ENCODE measurements at regions not wholly inside any gene's neighbourhood (a gene's known extent, or its start where the extent isn't known, plus 50 kb on each side); places are given as distances from the start of the nearest gene placed in this dataset.

- Histone ChIP-seq H3K36me3 (ENCODE audit: control insufficient read depth, insufficient read depth, low read length) (no peaks in the 10 kb centered on the region), H3K4me1 (ENCODE audit: control insufficient read depth, insufficient read depth, low read length) (no peaks in the 10 kb centered on the region), H3K9ac (ENCODE audit: low read length) (no peak overlapping the region), H3K4me3 (ENCODE audit: low read length) (no peak overlapping the region), H3K27ac (ENCODE audit: low read depth, low read length) (no peak overlapping the region), H3K27me3 (ENCODE audit: control insufficient read depth, insufficient read depth, low read length) (no peaks in the 10 kb centered on the region)
Measured at GRCh38 chr6:153862139-153862538, 176.9 kb upstream of the OPRM1 start.

- Histone ChIP-seq H3K27ac (ENCODE audit: low read depth, low read length) (no peak overlapping the region), H3K36me3 (ENCODE audit: control insufficient read depth, insufficient read depth, low read length) (no peaks in the 10 kb centered on the region), H3K4me3 (ENCODE audit: low read length) (no peak overlapping the region), H3K9ac (ENCODE audit: low read length) (no peak overlapping the region), H3K27me3 (ENCODE audit: control insufficient read depth, insufficient read depth, low read length) (no peaks in the 10 kb centered on the region), H3K4me1 (ENCODE audit: control insufficient read depth, insufficient read depth, low read length) (no peaks in the 10 kb centered on the region)
Measured at GRCh38 chr6:153858529-153858928, 180.5 kb upstream of the OPRM1 start.

DNA sequence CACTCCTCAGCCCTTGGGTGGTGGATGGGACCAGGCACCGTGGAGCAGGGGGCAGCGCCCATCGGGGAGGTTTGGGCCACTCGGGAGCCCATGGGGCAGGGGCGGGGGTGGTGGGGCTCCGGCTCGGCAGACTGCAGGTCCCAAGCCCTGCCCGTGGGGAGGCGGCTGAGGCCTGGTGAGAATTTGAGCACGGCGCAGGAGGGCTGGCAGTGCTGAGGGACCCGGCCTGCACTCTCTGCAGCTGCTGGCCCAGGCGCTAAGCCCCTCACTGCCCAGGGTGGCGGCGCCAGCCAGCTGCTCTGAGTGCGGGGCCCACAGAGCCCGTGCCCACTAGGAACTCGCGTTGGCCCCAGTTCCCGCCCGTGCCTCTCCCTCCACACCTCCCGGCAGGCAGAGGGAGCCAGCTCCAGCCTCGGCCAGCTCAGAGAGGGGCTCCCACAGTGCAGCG lies 182.1 kb upstream of the OPRM1 start:
- Histone ChIP-seq H3K4me1 (ENCODE audit: control insufficient read depth, insufficient read depth, low read length) (no peaks in the 10 kb centered on the region), H3K36me3 (ENCODE audit: control insufficient read depth, insufficient read depth, low read length) (no peaks in the 10 kb centered on the region), H3K4me3 (ENCODE audit: low read length) (no peak overlapping the region), H3K27me3 (ENCODE audit: control insufficient read depth, insufficient read depth, low read length) (no peaks in the 10 kb centered on the region), H3K27ac (ENCODE audit: low read depth, low read length) (no peak overlapping the region), H3K9ac (ENCODE audit: low read length) (no peak overlapping the region)

DNA sequence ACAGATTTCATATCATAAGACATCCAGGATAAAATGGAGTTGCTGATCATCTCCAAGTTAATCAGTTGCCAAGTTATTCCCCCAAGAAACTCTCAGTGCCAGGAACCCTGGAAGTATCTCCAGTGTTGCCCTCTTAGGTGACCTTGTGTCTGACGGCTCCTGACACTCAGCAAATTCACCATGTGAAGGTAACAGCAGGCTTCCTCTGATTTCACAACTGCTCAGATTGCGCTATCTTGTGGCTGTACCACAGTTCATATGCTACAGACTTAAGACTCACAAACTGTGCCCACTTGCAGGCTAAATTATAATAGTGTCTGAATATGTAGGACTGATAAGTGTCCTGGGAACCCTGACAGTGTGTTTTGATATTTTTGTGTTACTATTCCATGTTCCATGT lies 186.6 kb upstream of the OPRM1 start:
- no peaks in the 10 kb centered on the region for H3K27me3 ChIP-seq (ENCODE audit: control insufficient read depth, insufficient read depth, low read length)
- no peaks in the 10 kb centered on the region for H3K4me1 ChIP-seq (ENCODE audit: control insufficient read depth, insufficient read depth, low read length)
- H3K4me3 ChIP-seq (ENCODE audit: low read length), result no peak overlapping the region
- no peak overlapping the region for H3K9ac ChIP-seq (ENCODE audit: low read length)
- H3K36me3 ChIP-seq (ENCODE audit: control insufficient read depth, insufficient read depth, low read length), result no peaks in the 10 kb centered on the region
- no peak overlapping the region for H3K27ac ChIP-seq (ENCODE audit: low read depth, low read length)

DNA sequence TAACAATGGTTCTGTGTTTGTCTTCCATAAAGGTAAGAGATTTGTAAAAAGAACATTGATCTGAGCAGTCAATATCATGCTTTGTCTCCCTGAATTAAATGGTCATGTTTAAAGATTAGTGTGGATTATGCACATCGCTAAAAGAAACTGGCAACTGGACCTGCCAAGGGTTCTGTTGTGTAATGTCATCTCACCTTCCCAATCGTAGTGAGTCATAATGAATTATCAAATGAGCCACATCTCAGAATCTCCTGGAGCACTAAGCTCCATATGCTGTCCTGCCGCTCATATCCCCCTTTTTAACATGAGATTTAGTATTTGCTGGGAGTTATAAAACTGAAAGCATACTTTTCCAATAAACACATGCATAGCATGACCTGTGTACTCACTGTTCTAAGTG lies 187.0 kb upstream of the OPRM1 start:
- H3K36me3 ChIP-seq (ENCODE audit: control insufficient read depth, insufficient read depth, low read length), result no peaks in the 10 kb centered on the region
- no peak overlapping the region for H3K4me3 ChIP-seq (ENCODE audit: low read length)
- H3K4me1 ChIP-seq (ENCODE audit: control insufficient read depth, insufficient read depth, low read length), result no peaks in the 10 kb centered on the region
- H3K9ac ChIP-seq (ENCODE audit: low read length), result no peak overlapping the region
- H3K27me3 ChIP-seq (ENCODE audit: control insufficient read depth, insufficient read depth, low read length), result no peaks in the 10 kb centered on the region
- H3K27ac ChIP-seq (ENCODE audit: low read depth, low read length), result no peak overlapping the region

GRCh38 chr6:153849072-153849779 lies 189.8 kb upstream of the OPRM1 start:
- no peak overlapping the region for H3K4me3 ChIP-seq (ENCODE audit: low read length)
- no peaks in the 10 kb centered on the region for H3K27me3 ChIP-seq (ENCODE audit: control insufficient read depth, insufficient read depth, low read length)
- H3K36me3 ChIP-seq (ENCODE audit: control insufficient read depth, insufficient read depth, low read length), result no peaks in the 10 kb centered on the region
- no peak overlapping the region for H3K27ac ChIP-seq (ENCODE audit: low read depth, low read length)
- no peaks in the 10 kb centered on the region for H3K4me1 ChIP-seq (ENCODE audit: control insufficient read depth, insufficient read depth, low read length)
- no peak overlapping the region for H3K9ac ChIP-seq (ENCODE audit: low read length)

DNA sequence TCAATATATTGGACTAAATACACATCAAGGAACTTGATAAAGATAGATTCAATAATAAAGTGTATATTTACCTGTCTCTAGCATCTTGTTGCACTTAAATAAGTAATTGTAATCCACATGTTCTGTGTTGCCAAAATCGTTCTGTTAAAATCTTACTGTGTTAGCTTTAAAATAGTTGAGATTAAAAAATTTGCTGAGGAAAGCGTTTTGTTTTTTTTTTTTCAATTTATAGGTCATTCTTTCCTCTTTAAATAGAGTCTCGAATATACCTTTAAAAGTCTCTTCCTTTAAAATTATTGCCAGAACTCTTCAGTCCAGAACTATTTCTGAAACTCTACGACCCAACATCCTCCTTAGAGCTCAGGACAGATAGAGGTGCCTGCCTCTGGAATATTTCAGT lies 195.6 kb upstream of the OPRM1 start:
- H3K27me3 ChIP-seq (ENCODE audit: control insufficient read depth, insufficient read depth, low read length), result no peaks in the 10 kb centered on the region
- no peak overlapping the region for H3K9ac ChIP-seq (ENCODE audit: low read length)
- H3K36me3 ChIP-seq (ENCODE audit: control insufficient read depth, insufficient read depth, low read length), result no peaks in the 10 kb centered on the region
- H3K4me3 ChIP-seq (ENCODE audit: low read length), result no peak overlapping the region
- H3K4me1 ChIP-seq (ENCODE audit: control insufficient read depth, insufficient read depth, low read length), result no peaks in the 10 kb centered on the region
- H3K27ac ChIP-seq (ENCODE audit: low read depth, low read length), result no peak overlapping the region

- Histone ChIP-seq H3K9ac (ENCODE audit: low read length) (no peak overlapping the region), H3K27me3 (ENCODE audit: control insufficient read depth, insufficient read depth, low read length) (no peaks in the 10 kb centered on the region), H3K27ac (ENCODE audit: low read depth, low read length) (no peak overlapping the region), H3K36me3 (ENCODE audit: control insufficient read depth, insufficient read depth, low read length) (no peaks in the 10 kb centered on the region), H3K4me3 (ENCODE audit: low read length) (no peak overlapping the region), H3K4me1 (ENCODE audit: control insufficient read depth, insufficient read depth, low read length) (no peaks in the 10 kb centered on the region)
Measured at GRCh38 chr6:153842491-153842890, 196.5 kb upstream of the OPRM1 start.

DNA sequence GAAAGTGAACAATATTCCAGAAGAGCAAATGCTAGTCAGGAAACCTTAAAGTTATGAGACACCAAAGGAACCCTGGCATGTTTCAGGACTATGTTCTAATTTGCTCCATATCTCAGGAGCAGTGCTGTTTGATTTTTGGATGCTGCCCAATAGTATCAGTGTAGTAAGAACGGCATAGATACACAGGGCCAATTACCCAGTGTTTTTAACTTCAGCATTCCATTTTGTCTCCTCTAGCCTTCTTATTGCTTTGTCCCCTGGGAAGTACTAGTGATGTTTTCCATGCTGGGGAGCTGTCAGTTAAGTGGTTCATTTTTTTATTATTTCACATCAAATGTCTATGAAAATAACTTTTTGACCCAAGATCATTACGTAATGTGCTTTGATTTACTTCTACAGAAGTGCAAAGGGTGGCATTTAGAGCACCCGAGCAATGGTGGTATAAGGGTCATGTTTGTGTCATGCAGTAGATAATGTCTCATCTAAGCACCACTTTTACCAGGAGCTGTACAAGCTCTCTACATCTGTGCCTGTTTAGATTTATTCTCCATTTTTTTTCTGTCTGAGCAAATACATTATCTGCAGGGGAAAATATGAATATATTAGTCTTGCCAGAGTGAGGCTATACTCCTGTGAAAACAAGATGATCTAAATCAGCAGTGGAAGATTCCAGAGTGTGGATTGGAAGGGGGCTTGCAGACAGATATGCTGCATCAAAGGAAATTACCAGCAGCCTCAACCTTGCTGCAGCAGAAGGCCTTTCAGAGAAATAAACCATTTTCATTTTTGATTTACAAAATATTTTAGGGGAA lies 198.8 kb upstream of the OPRM1 start:
- Histone ChIP-seq H3K36me3 (ENCODE audit: control insufficient read depth, insufficient read depth, low read length) (no peaks in the 10 kb centered on the region), H3K9ac (ENCODE audit: low read length) (no peak overlapping the region), H3K27ac (ENCODE audit: low read depth, low read length) (no peak overlapping the region), H3K27me3 (ENCODE audit: control insufficient read depth, insufficient read depth, low read length) (no peaks in the 10 kb centered on the region), H3K4me3 (ENCODE audit: low read length) (no peak overlapping the region), H3K4me1 (ENCODE audit: control insufficient read depth, insufficient read depth, low read length) (no peaks in the 10 kb centered on the region)

DNA sequence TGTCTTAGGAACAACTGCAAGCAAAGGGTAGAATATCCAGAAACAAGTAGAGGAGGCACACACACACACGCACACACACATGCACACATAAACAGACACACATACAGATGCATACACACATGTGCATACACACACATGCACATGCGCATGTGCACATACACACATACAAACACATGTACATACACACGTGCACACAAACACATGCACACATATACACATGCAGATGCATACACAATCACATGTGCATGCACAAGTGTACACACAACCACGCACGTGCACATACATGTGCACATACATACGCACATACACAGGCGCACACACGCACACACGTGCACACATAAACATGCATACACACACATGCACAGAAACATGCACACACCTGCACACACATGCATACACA lies 206.5 kb upstream of the OPRM1 start:
- H3K27ac ChIP-seq (ENCODE audit: low read depth, low read length), result no peak overlapping the region
- H3K36me3 ChIP-seq (ENCODE audit: control insufficient read depth, insufficient read depth, low read length), result no peaks in the 10 kb centered on the region
- no peak overlapping the region for H3K4me3 ChIP-seq (ENCODE audit: low read length)
- no peaks in the 10 kb centered on the region for H3K27me3 ChIP-seq (ENCODE audit: control insufficient read depth, insufficient read depth, low read length)
- H3K9ac ChIP-seq (ENCODE audit: low read length), result no peak overlapping the region
- H3K4me1 ChIP-seq (ENCODE audit: control insufficient read depth, insufficient read depth, low read length), result no peaks in the 10 kb centered on the region

- no peak overlapping the region for H3K4me3 ChIP-seq (ENCODE audit: low read length)
- no peak overlapping the region for H3K27ac ChIP-seq (ENCODE audit: low read depth, low read length)
- H3K36me3 ChIP-seq (ENCODE audit: control insufficient read depth, insufficient read depth, low read length), result no peaks in the 10 kb centered on the region
- no peaks in the 10 kb centered on the region for H3K27me3 ChIP-seq (ENCODE audit: control insufficient read depth, insufficient read depth, low read length)
- H3K4me1 ChIP-seq (ENCODE audit: control insufficient read depth, insufficient read depth, low read length), result no peaks in the 10 kb centered on the region
- H3K9ac ChIP-seq (ENCODE audit: low read length), result no peak overlapping the region
Measured at GRCh38 chr6:153831350-153832078, 207.5 kb upstream of the OPRM1 start.

DNA sequence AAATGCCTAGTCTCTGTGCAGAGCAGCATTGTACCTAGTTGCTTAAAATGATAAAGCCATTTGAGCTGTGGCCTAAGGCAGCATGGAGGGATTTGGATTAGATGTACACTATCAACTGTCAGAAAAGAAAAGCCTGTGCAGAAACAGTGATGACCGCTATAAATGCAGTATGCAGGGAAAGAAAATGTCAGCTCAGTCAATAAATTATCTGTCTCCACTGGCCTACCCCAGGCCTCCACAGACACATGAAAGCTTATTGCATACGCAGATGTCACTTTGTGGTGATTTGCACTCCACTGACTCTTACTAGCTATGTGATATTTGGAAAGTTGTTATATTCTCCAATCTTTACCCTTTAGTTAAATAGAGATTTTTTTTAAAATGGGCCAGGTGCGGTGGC lies 221.9 kb upstream of the OPRM1 start:
- Histone ChIP-seq H3K27me3 (ENCODE audit: control insufficient read depth, insufficient read depth, low read length) (no peaks in the 10 kb centered on the region), H3K4me1 (ENCODE audit: control insufficient read depth, insufficient read depth, low read length) (no peaks in the 10 kb centered on the region), H3K27ac (ENCODE audit: low read depth, low read length) (no peak overlapping the region), H3K36me3 (ENCODE audit: control insufficient read depth, insufficient read depth, low read length) (no peaks in the 10 kb centered on the region), H3K4me3 (ENCODE audit: low read length) (no peak overlapping the region), H3K9ac (ENCODE audit: low read length) (no peak overlapping the region)
